Endothelial cell of umbilical vein (primary cell): ENCODE measurements at regions not wholly inside any gene's neighbourhood (a gene's known extent, or its start where the extent isn't known, plus 50 kb on each side); places are given as distances from the start of the nearest gene placed in this dataset.

Source experiments
- BruUV-seq: library from RNA; stranded (reverse); fragments of 400-500 nt; replicated peaks from 2 replicates; lab custom pipeline; 2021; lab: Mats Ljungman, UMichigan
- CTCF ChIA-PET: fragments of 300-600, 350-600 bp; sonication (Branson Sonifier 250); formaldehyde crosslinking; loops from one replicate; lab custom pipeline; 2021; ENCODE audit warnings: antibody characterized with exemption, inconsistent platforms; lab: Charles Lee
- POLR2A ChIA-PET: fragments of 300-600, 350-600 bp; sonication (Branson Sonifier 250); formaldehyde crosslinking; loops from one replicate; lab custom pipeline; 2021; ENCODE audit warnings: antibody characterized with exemption, inconsistent platforms; lab: Charles Lee
- DNase-seq: peaks from one replicate; pipeline ENCODE4 v3.0.0-alpha.2; 2011; ENCODE audit warnings: low read depth, low spot score
- FAIRE-seq: peaks from 2 replicates; lab custom pipeline; 2011; peaks lifted over from hg19 to GRCh38; lab: Jason Lieb, UNC
- H2AFZ ChIP-seq: 2 replicates; pipeline ENCODE4 v1.6.0; 2012; ENCODE audit warnings: low read depth, low read length, control low read depth, inconsistent platforms
- H3K27ac ChIP-seq: 2 replicates; pipeline ENCODE4 v1.5.1; 2011; ENCODE audit warnings: low read depth, mild to moderate bottlenecking, control low read depth, low read length, moderate library complexity; ENCODE audit not compliant: insufficient read depth
- H3K27me3 ChIP-seq, 2 experiments: 2 replicates each; pipeline versions ENCODE4 v1.6.0 to v1.6.1; 2011; ENCODE audit warnings: low read length in 2 of 2, mixed read lengths in 1 of 2; ENCODE audit not compliant: control insufficient read depth in 2 of 2, insufficient read depth in 2 of 2
- H3K36me3 ChIP-seq, 2 experiments: 2 replicates in 1 of 2; 3 replicates in 1 of 2; pipeline ENCODE4 v1.5.1; 2011; ENCODE audit warnings: low read length in 2 of 2, mild to moderate bottlenecking in 1 of 2, moderate library complexity in 1 of 2; ENCODE audit not compliant: control insufficient read depth in 2 of 2, insufficient read depth in 2 of 2; ENCODE audit errors: extremely low read depth in 1 of 2
- H3K4me1 ChIP-seq: 3 replicates; pipeline ENCODE4 v1.5.1; 2011; ENCODE audit warnings: mild to moderate bottlenecking, low read length; ENCODE audit not compliant: control insufficient read depth, insufficient read depth; ENCODE audit errors: extremely low read depth
- H3K4me2 ChIP-seq: 2 replicates; pipeline ENCODE4 v1.6.1; 2011; ENCODE audit warnings: low read length, control low read depth, mixed read lengths; ENCODE audit not compliant: insufficient read depth
- H3K4me3 ChIP-seq, 3 experiments: fragments of 200-600 bp in 1 of 3; sonication (generic), shearing (Covaris generic) in 1 of 3; replicated peaks in 1 of 3; 2 replicates each; pipeline ENCODE4 v1.5.1; 2011 to 2016; ENCODE audit warnings: control low read depth in 3 of 3, low read length in 3 of 3, mild to moderate bottlenecking in 2 of 3, inconsistent platforms in 1 of 3, low read depth in 1 of 3, moderate library complexity in 1 of 3; ENCODE audit not compliant: insufficient read depth in 1 of 3
- H3K79me2 ChIP-seq: 2 replicates; pipeline ENCODE4 v1.6.0; 2012; ENCODE audit warnings: low read length, inconsistent platforms; ENCODE audit not compliant: control insufficient read depth, insufficient read depth
- H3K9ac ChIP-seq: replicated peaks from 2 replicates; pipeline ENCODE3; 2011; ENCODE audit warnings: low read length, control low read depth; ENCODE audit not compliant: insufficient read depth; ENCODE audit errors: extremely low read depth
- H3K9me1 ChIP-seq: replicated peaks from 3 replicates; pipeline ENCODE4 v1.6.0; 2011; ENCODE audit warnings: mild to moderate bottlenecking, low read length; ENCODE audit not compliant: control insufficient read depth, insufficient read depth; ENCODE audit errors: extremely low read depth
- H3K9me3 ChIP-seq: replicated peaks from 2 replicates; pipeline ENCODE4 v1.5.1; 2012; ENCODE audit warnings: low read length, inconsistent platforms; ENCODE audit not compliant: control insufficient read depth, insufficient read depth
- H4K20me1 ChIP-seq: replicated peaks from 2 replicates; pipeline ENCODE3; 2011; ENCODE audit warnings: mild to moderate bottlenecking, low read length; ENCODE audit not compliant: control insufficient read depth, insufficient read depth; ENCODE audit errors: extremely low read depth
- CTCF ChIP-seq, 2 donors: IDR thresholded peaks; 1 replicate in 1 of 2; 2 replicates in 1 of 2; pipeline ENCODE4 v1.5.1; 2011; ENCODE audit warnings: low read length in 2 of 2, mild to moderate bottlenecking in 2 of 2, moderate library complexity in 2 of 2, control low read depth in 1 of 2, inconsistent platforms in 1 of 2, low read depth in 1 of 2; ENCODE audit not compliant: insufficient read depth in 1 of 2; ENCODE audit errors: extremely low read depth in 1 of 2
- EZH2 ChIP-seq: IDR thresholded peaks from 2 replicates; pipeline ENCODE4 v1.6.1; 2012; ENCODE audit warnings: borderline replicate concordance, low read depth, mild to moderate bottlenecking, moderate library complexity, low read length, inconsistent platforms; ENCODE audit not compliant: severe bottlenecking
- FOS ChIP-seq: IDR thresholded peaks from 2 replicates; pipeline ENCODE4 v1.6.1; 2011; ENCODE audit warnings: mild to moderate bottlenecking, low read length, moderate library complexity, borderline replicate concordance; ENCODE audit not compliant: insufficient read depth
- GATA2 ChIP-seq: IDR thresholded peaks from 2 replicates; pipeline ENCODE4 v1.7.0; 2011; ENCODE audit warnings: low read depth, mild to moderate bottlenecking, moderate library complexity, mixed read lengths, low read length; ENCODE audit not compliant: insufficient read length, insufficient read depth
- JUN ChIP-seq: IDR thresholded peaks from 2 replicates; pipeline ENCODE4 v1.6.1; 2011; ENCODE audit warnings: borderline replicate concordance, low read depth; ENCODE audit not compliant: insufficient read length, insufficient read depth
- MAX ChIP-seq: IDR thresholded peaks from 2 replicates; pipeline ENCODE4 v1.6.1; 2011; ENCODE audit not compliant: insufficient read depth, insufficient read length
- MYC ChIP-seq: IDR thresholded peaks from one replicate; pipeline ENCODE4 v1.6.1; 2011; ENCODE audit warnings: mild to moderate bottlenecking, low read depth, low read length
- POLR2A ChIP-seq: IDR thresholded peaks from 2 replicates; pipeline ENCODE4 v1.6.1; 2012; ENCODE audit warnings: low read depth, mild to moderate bottlenecking, control low read depth, low read length
- POLR2AphosphoS5 ChIP-seq: IDR thresholded peaks from 2 replicates; pipeline ENCODE4 v1.6.1; 2012; ENCODE audit warnings: low read depth, mild to moderate bottlenecking, control low read depth, low read length, moderate library complexity; ENCODE audit not compliant: insufficient read depth
- dilution Hi-C: fragments of 300-500 bp; cut with MboI; formaldehyde crosslinking; loops from one replicate; pipeline ENCODE4 v1.15.0; 2019; ENCODE audit warnings: low sequenced_read_pairs; ENCODE audit not compliant: extremely low pct_ligation_motif_present
- intact Hi-C: fragments of 100-400 bp; cut with micrococcal nuclease; formaldehyde crosslinking; loops from one replicate; pipeline ENCODE4 v1.10.0; 2022

GRCh38 chrX:88072339-88073030 is 554.9 kb downstream of the KLHL4 start:
- Histone ChIP-seq H3K4me3 (no peak overlapping the region), H4K20me1 (no peaks in the 10 kb centered on the region), H3K9ac (no peak overlapping the region), H3K9me1 (no peaks in the 10 kb centered on the region), H3K4me1 (no peaks in the 10 kb centered on the region), H3K27ac (no peak overlapping the region), H3K27me3 (no peaks in the 10 kb centered on the region), H2AFZ (no peak overlapping the region), H3K4me2 (no peak overlapping the region), H3K36me3 (no peaks in the 10 kb centered on the region), H3K9me3 (no peaks in the 10 kb centered on the region), H3K79me2 (no peaks in the 10 kb centered on the region)
- dilution Hi-C loops (no loop called here), intact Hi-C loops (no loop called here)
- BruUV-seq = no TSS peak
- DNase-seq (no peak), FAIRE-seq (no peak)
- POLR2A ChIA-PET = no interaction called here
- CTCF ChIA-PET = no interaction called here
- TF ChIP-seq CTCF (IDR thresholded peaks at IDR 0.05; ENCODE audit: extremely low read depth in 1 of 2, insufficient read depth in 1 of 2, low read depth in 1 of 2, low read length in 2 of 2) (no peak), JUN (no peak)

- DNase-seq = no peak
- no peaks in the 10 kb centered on the region for H3K9me1 ChIP-seq
- ChIA-PET POLR2A (no interaction called here), CTCF (no interaction called here)
- no peak for TF ChIP-seq FOS
- no peak for TF ChIP-seq MAX
- TF ChIP-seq MYC = no peak
- no peak for TF ChIP-seq GATA2
- no peak for TF ChIP-seq POLR2A
- no peak for TF ChIP-seq CTCF (IDR thresholded peaks at IDR 0.05; ENCODE audit: extremely low read depth in 1 of 2, insufficient read depth in 1 of 2, low read depth in 1 of 2, low read length in 2 of 2)
- TF ChIP-seq JUN = no peak
- TF ChIP-seq EZH2 = no peak
- TF ChIP-seq POLR2AphosphoS5 = no peak
- no peak overlapping the region for H3K4me2 ChIP-seq
- BruUV-seq = no TSS peak
- H3K4me3 ChIP-seq = no peak overlapping the region
- no peaks in the 10 kb centered on the region for H3K9me3 ChIP-seq
- intact Hi-C loops (no loop called here), dilution Hi-C loops (no loop called here)
- no peaks in the 10 kb centered on the region for H3K79me2 ChIP-seq
- no peak for FAIRE-seq
- no peak overlapping the region for H3K27ac ChIP-seq
- H2AFZ ChIP-seq = no peak overlapping the region
- H3K4me1 ChIP-seq = no peaks in the 10 kb centered on the region
- no peaks in the 10 kb centered on the region for H4K20me1 ChIP-seq
- no peaks in the 10 kb centered on the region for H3K27me3 ChIP-seq
- no peaks in the 10 kb centered on the region for H3K36me3 ChIP-seq
- H3K9ac ChIP-seq = no peak overlapping the region
Measured at GRCh38 chrX:88101968-88102367, 584.4 kb downstream of the KLHL4 start.
